Kidney epithelial cell (primary cell): ENCODE measurements at regions not wholly inside any gene's neighbourhood (a gene's known extent, or its start where the extent isn't known, plus 50 kb on each side); places are given as distances from the start of the nearest gene placed in this dataset.
A peak's percentile ranks its signal among the peaks of the same experiment; 100 is the strongest.

Source experiments
- DNase-seq: peaks from one replicate; pipeline ENCODE4 v3.0.0-alpha.2; 2010; ENCODE audit warnings: low read depth
- H3K27me3 ChIP-seq: 2 replicates; pipeline ENCODE4 v1.6.0; 2011; ENCODE audit warnings: low read length; ENCODE audit not compliant: control insufficient read depth, insufficient read depth
- H3K36me3 ChIP-seq: 2 replicates; pipeline ENCODE4 v1.5.1; 2011; ENCODE audit warnings: low read length; ENCODE audit not compliant: control insufficient read depth, insufficient read depth
- H3K4me3 ChIP-seq: 2 replicates; pipeline ENCODE4 v1.5.1; 2011; ENCODE audit warnings: low read depth, mild to moderate bottlenecking, control low read depth, low read length
- TF ChIP-seq, protein P1 (sequence below): IDR thresholded peaks from 2 replicates; pipeline ENCODE4 v1.5.1; 2011; ENCODE audit warnings: mild to moderate bottlenecking, moderate library complexity, low read length, control low read depth, inconsistent platforms; ENCODE audit not compliant: insufficient read depth, poor library complexity, severe bottlenecking

DNA sequence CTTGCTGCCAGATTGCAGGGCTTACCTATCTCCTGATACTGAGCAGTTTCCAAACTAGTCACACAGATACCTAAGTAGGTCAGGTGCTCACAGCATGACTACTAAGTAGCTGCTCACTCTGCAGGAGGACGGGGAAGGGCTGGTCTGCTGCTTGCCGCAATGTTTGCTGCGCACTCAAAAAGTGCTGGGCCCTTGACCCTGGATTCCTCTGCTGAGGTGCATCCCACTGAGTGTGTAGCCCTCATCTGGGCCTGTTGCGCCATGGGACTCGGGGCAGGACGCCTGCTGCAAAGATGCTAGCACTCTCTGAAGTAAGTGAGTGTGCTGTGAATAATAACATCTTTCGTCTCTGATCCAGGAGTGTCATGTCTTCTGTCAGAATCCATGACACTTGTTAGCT is 59.2 kb upstream of the MEDAG start:
- no peak overlapping the region for H3K4me3 ChIP-seq
- H3K27me3 ChIP-seq = no peaks in the 10 kb centered on the region
- no peak for DNase-seq
- H3K36me3 ChIP-seq = no peaks in the 10 kb centered on the region
- TF ChIP-seq, protein P1, sequence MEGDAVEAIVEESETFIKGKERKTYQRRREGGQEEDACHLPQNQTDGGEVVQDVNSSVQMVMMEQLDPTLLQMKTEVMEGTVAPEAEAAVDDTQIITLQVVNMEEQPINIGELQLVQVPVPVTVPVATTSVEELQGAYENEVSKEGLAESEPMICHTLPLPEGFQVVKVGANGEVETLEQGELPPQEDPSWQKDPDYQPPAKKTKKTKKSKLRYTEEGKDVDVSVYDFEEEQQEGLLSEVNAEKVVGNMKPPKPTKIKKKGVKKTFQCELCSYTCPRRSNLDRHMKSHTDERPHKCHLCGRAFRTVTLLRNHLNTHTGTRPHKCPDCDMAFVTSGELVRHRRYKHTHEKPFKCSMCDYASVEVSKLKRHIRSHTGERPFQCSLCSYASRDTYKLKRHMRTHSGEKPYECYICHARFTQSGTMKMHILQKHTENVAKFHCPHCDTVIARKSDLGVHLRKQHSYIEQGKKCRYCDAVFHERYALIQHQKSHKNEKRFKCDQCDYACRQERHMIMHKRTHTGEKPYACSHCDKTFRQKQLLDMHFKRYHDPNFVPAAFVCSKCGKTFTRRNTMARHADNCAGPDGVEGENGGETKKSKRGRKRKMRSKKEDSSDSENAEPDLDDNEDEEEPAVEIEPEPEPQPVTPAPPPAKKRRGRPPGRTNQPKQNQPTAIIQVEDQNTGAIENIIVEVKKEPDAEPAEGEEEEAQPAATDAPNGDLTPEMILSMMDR = no peak

DNA sequence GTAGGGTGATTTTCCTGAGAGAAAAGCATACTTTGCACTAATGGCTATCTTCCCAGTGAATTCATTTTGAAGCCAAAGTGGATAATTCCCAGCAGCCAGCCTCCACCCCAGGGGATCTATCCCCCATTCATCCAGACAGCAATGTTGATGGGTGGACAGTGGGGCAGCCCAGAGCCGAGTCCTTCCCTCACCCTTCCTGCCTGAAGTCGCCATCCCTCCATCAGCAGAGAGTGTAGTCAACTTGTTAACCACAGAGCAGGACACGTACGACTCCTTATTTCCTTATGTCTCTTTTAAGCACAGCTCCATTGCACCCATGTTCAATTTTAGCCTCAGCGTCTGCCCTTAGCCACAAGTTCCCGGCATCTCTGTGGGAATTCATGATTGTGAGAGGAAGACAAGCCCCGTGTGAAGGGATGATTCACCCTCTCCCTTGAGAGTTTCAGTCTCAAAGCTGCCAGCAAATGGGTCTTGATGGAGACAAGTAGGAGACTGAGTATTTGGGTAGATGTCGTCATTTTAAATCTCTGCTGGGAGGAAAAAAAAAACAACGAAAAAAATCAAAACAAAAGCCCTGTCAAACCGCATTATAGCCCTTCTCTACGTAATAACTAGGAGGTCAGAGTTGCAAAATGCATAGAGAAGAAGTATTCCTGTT is 58.3 kb upstream of the MEDAG start:
- DNase-seq = peak; percentile 81
- Histone ChIP-seq H3K27me3 (no peaks in the 10 kb centered on the region), H3K4me3 (no peak overlapping the region), H3K36me3 (no peaks in the 10 kb centered on the region)
- TF ChIP-seq, protein P1 = no peak

DNA sequence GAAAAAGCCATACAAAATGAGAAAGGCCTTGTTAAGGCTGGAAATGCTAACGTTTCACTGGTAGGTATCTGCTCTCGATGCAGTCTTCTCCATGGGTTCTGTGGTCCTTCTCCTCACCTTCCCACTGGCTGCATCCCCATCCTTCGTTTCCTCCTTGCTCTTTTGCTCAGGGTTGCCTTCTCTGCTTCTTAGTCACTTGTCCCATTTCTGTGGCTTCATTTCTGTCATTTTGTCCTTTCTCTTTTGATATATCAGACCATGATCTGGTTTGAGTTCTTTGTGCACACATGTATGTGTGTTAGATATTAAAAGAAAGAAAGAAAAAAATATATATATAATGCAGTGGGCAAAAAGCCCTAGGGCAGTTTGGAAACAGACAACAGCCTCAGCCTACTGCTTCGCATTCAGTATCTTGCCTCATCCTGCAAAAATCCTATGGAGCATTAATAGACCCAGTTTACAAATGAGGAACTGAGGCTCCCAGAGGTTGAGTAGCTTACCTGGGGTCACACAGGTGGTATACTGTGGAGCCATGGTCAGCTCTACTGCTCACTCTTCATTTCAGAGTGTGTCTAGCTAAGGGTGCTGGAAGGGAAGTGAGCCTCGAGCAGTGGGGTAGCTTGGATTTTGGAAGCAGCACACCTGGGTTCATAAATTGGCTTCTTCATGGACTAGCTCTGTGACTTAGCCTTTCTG is 57.6 kb upstream of the MEDAG start:
- H3K27me3 ChIP-seq = no peaks in the 10 kb centered on the region
- H3K36me3 ChIP-seq = no peaks in the 10 kb centered on the region
- no peak overlapping the region for H3K4me3 ChIP-seq
- TF ChIP-seq, protein P1 = no peak
- no peak for DNase-seq

DNA sequence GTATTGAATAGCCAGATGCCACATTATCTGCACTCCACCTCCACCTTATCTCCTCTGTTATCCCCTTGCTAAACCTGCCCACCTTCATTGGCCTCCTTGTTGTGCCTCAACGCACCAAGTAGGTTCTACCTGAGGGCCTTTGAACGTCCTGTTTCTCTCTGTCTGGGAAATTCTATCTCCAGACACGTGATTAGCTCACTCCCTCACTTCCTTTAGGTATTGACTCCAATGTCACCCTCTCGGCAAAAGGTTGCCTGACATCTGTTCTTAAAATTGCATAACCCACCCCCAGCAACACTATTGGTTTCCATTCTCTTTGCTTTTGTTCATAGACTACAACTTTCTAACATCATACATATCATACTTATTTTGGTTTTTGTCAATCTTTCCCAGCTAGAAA is 56.5 kb upstream of the MEDAG start:
- DNase-seq = no peak
- H3K27me3 ChIP-seq = no peaks in the 10 kb centered on the region

DNA sequence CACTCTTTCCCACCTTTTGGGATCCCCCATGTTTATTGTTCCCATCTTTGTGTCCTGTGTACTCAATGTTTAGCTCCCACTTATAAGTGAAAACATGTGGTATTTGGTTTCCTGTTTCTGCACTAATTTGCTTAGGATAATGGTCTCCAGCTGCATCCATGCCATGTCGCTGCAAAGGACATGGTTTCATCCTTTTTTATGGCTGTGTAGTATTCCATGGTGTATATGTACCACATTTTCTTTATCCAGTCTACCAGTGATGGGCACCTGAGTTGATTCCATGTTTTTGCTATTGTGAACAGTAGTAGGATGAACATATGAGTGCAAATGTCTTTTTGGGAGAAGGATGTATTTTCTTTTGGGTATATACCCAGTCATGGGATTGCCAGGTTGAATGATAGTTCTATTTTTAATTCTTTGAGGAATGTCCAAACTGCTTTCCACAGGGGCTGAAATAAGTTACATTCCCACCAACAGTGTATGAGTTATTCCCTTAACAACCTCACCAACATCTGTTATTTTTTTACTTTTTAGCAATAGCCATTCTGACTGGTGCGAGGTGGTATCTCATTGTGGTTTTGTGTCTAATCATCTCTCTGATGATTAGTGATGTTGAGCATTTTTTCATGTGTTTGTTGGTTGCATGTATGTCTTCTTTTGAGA is 55.7 kb upstream of the MEDAG start:
- Histone ChIP-seq H3K36me3 (no peaks in the 10 kb centered on the region), H3K27me3 (no peaks in the 10 kb centered on the region), H3K4me3 (no peak overlapping the region)
- no peak for DNase-seq
- TF ChIP-seq, protein P1 = no peak

More for the DNA sequence above, 56.5 kb upstream of the MEDAG start:
- TF ChIP-seq, protein P1 = no peak
- Histone ChIP-seq H3K4me3 (no peak overlapping the region), H3K36me3 (no peaks in the 10 kb centered on the region)
